ENCODE measurements at regions not wholly inside any gene's neighbourhood (a gene's known extent, or its start where the extent isn't known, plus 50 kb on each side); places are given as distances from the start of the nearest gene placed in this dataset.
"Not testable (repeated sequence)": the region's sequence is repeated elsewhere in the genome, so short reads cannot be mapped to it uniquely, and the experiment has no call there.

- not testable (repeated sequence) for TF ChIP-seq CTCF (IDR thresholded peaks at IDR 0.05; ENCODE audit: borderline replicate concordance, extremely low read depth, low read length, poor library complexity, severe bottlenecking); EZH2 (IDR thresholded peaks at IDR 0.05; ENCODE audit: borderline replicate concordance, low read depth, low read length, severe bottlenecking)
These were observed 66.5 kb upstream of the GPR89A start for GRCh38 chr1:145541246-145541645.
